Smooth muscle cell (in vitro differentiated cells): ENCODE measurements at regions not wholly inside any gene's neighbourhood (a gene's known extent, or its start where the extent isn't known, plus 50 kb on each side); places are given as distances from the start of the nearest gene placed in this dataset.

Experiments used
- DNase-seq: peaks from one replicate; lab custom pipeline; 2025; ENCODE audit not compliant: unreplicated experiment; lab: John Stamatoyannopoulos, UW
- H2AFZ ChIP-seq: fragments of 200-600 bp; sonication (generic); 2 replicates; pipeline ENCODE4 v1.6.0; 2016; ENCODE audit warnings: antibody characterized with exemption, low read depth, mild to moderate bottlenecking
- H3F3A ChIP-seq: fragments of 200-600 bp; sonication (generic); 2 replicates; pipeline ENCODE4 v1.6.0; 2017; ENCODE audit warnings: antibody characterized with exemption, low read depth
- H3K27ac ChIP-seq: fragments of 200-600 bp; sonication (generic); 2 replicates; pipeline ENCODE4 v1.5.1; 2016; ENCODE audit warnings: low read depth, mild to moderate bottlenecking
- H3K27me3 ChIP-seq: fragments of 200-600 bp; sonication (generic); 2 replicates; pipeline ENCODE4 v1.6.1; 2016; ENCODE audit warnings: low read depth, mild to moderate bottlenecking
- H3K36me3 ChIP-seq: fragments of 200-600 bp; sonication (generic); 2 replicates; pipeline ENCODE4 v1.5.1; 2016; ENCODE audit warnings: low read depth
- H3K4me1 ChIP-seq: fragments of 200-600 bp; sonication (generic); 2 replicates; pipeline ENCODE4 v1.5.1; 2016; ENCODE audit warnings: low read depth
- H3K4me2 ChIP-seq: fragments of 200-600 bp; sonication (generic); 2 replicates; pipeline ENCODE4 v1.6.0; 2016; ENCODE audit warnings: mild to moderate bottlenecking
- H3K4me3 ChIP-seq: fragments of 200-600 bp; sonication (generic); 2 replicates; pipeline ENCODE4 v1.5.1; 2016; ENCODE audit warnings: mild to moderate bottlenecking
- H3K79me2 ChIP-seq: fragments of 200-600 bp; sonication (generic); 2 replicates; pipeline ENCODE4 v1.6.0; 2016; ENCODE audit warnings: low read depth, mild to moderate bottlenecking
- H3K9ac ChIP-seq: fragments of 200-600 bp; sonication (generic); 2 replicates; pipeline ENCODE4 v1.6.0; 2016; ENCODE audit warnings: low read depth
- H3K9me3 ChIP-seq: fragments of 200-600 bp; sonication (generic); replicated peaks from 2 replicates; pipeline ENCODE4 v1.5.1; 2016; ENCODE audit warnings: low read depth
- H4K20me1 ChIP-seq: fragments of 200-600 bp; sonication (generic); 2 replicates; pipeline ENCODE4 v1.6.0; 2016; ENCODE audit warnings: low read depth
- WGBS: methylation state at CpG from one replicate; pipeline ENCODE4 v1.1.7; 2016; ENCODE audit warnings: low lambda C conversion rate; 5-methylcytosine and 5-hydroxymethylcytosine counted together
- TF ChIP-seq, protein P1 (sequence below): fragments of 200-600 bp; sonication (generic); IDR thresholded peaks from 2 replicates; pipeline ENCODE4 v1.5.1; 2017; ENCODE audit warnings: borderline replicate concordance, mild to moderate bottlenecking, antibody characterized with exemption; ENCODE audit not compliant: insufficient read depth, poor library complexity, severe bottlenecking

- no peak overlapping the region for H3K4me3 ChIP-seq
- no peak overlapping the region for H3K9ac ChIP-seq
- no peak overlapping the region for H3K27ac ChIP-seq
- WGBS, result 82% methylated on average over 2 of the region's 2 CpGs
- H3K36me3 ChIP-seq, result no peaks in the 10 kb centered on the region
- no peak overlapping the region for H2AFZ ChIP-seq
- H3F3A ChIP-seq, result no peaks in the 10 kb centered on the region
- H4K20me1 ChIP-seq, result no peaks in the 10 kb centered on the region
- DNase-seq, result no peak
- no peaks in the 10 kb centered on the region for H3K9me3 ChIP-seq
- no peaks in the 10 kb centered on the region for H3K27me3 ChIP-seq
- TF ChIP-seq, protein P1, sequence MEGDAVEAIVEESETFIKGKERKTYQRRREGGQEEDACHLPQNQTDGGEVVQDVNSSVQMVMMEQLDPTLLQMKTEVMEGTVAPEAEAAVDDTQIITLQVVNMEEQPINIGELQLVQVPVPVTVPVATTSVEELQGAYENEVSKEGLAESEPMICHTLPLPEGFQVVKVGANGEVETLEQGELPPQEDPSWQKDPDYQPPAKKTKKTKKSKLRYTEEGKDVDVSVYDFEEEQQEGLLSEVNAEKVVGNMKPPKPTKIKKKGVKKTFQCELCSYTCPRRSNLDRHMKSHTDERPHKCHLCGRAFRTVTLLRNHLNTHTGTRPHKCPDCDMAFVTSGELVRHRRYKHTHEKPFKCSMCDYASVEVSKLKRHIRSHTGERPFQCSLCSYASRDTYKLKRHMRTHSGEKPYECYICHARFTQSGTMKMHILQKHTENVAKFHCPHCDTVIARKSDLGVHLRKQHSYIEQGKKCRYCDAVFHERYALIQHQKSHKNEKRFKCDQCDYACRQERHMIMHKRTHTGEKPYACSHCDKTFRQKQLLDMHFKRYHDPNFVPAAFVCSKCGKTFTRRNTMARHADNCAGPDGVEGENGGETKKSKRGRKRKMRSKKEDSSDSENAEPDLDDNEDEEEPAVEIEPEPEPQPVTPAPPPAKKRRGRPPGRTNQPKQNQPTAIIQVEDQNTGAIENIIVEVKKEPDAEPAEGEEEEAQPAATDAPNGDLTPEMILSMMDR, result no peak
- H3K79me2 ChIP-seq, result no peaks in the 10 kb centered on the region
- H3K4me1 ChIP-seq, result no peaks in the 10 kb centered on the region
- H3K4me2 ChIP-seq, result no peak overlapping the region
These were observed 543.3 kb upstream of the PKDCC start for GRCh38 chr2:41504532-41504931.

DNA sequence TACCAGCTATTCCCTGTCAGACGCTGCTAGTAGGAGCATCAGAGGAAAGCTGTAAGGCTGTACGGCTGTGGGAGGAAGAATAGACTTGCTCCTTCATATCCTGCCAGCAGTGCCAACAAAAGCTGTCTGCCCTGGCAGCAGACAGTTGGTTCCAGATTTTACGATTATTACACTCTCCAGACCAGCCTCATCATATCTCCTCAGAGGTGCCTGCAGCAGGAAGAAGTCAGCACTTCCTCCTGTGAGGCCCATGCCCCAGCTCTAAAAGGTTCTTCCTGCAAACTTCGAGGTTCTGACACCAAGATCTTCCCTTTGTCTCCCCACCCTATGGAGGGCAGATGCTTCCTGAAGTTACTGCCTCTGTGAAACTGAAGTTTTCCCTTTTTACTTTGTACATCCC is 537.7 kb upstream of the PKDCC start:
- 71% methylated on average over 4 of the region's 4 CpGs for WGBS

DNA sequence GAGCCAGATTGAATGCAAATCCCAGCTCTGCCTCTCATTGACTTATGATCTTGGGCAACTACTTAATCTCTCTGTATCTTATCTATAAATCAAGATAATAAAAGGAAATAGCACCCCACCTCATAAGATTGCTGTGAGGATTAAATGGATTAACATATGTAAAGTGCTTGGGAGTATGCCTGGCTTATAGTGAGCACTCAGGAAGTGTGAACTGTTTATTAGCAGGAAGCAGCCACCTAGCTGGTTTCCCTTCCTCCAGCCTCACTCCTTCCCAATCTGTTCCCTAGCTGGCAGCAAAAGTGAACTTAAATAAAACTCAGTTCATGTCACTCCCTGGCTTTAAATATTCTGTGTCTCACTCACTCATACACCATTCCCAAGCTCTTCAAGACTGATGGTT is 526.6 kb upstream of the PKDCC start:
- Histone ChIP-seq H3K27ac (no peak overlapping the region), H3F3A (no peaks in the 10 kb centered on the region), H3K27me3 (no peaks in the 10 kb centered on the region), H2AFZ (no peak overlapping the region), H3K4me2 (no peak overlapping the region), H4K20me1 (no peaks in the 10 kb centered on the region), H3K79me2 (no peaks in the 10 kb centered on the region), H3K4me1 (no peaks in the 10 kb centered on the region), H3K4me3 (no peak overlapping the region), H3K9ac (no peak overlapping the region), H3K9me3 (no peaks in the 10 kb centered on the region), H3K36me3 (no peaks in the 10 kb centered on the region)
- TF ChIP-seq, protein P1, result no peak
- no peak for DNase-seq

More for the DNA sequence above, 537.7 kb upstream of the PKDCC start:
- H3K9ac ChIP-seq, result no peak overlapping the region
- H3K4me2 ChIP-seq, result no peak overlapping the region
- H2AFZ ChIP-seq, result no peak overlapping the region
- H3K4me1 ChIP-seq, result no peaks in the 10 kb centered on the region
- H3K4me3 ChIP-seq, result no peak overlapping the region
- H4K20me1 ChIP-seq, result no peaks in the 10 kb centered on the region
- no peaks in the 10 kb centered on the region for H3K27me3 ChIP-seq
- H3K36me3 ChIP-seq, result no peaks in the 10 kb centered on the region
- no peaks in the 10 kb centered on the region for H3K79me2 ChIP-seq
- H3F3A ChIP-seq, result no peaks in the 10 kb centered on the region
- TF ChIP-seq, protein P1, result no peak
- no peak for DNase-seq
- no peak overlapping the region for H3K27ac ChIP-seq
- H3K9me3 ChIP-seq, result no peaks in the 10 kb centered on the region

DNA sequence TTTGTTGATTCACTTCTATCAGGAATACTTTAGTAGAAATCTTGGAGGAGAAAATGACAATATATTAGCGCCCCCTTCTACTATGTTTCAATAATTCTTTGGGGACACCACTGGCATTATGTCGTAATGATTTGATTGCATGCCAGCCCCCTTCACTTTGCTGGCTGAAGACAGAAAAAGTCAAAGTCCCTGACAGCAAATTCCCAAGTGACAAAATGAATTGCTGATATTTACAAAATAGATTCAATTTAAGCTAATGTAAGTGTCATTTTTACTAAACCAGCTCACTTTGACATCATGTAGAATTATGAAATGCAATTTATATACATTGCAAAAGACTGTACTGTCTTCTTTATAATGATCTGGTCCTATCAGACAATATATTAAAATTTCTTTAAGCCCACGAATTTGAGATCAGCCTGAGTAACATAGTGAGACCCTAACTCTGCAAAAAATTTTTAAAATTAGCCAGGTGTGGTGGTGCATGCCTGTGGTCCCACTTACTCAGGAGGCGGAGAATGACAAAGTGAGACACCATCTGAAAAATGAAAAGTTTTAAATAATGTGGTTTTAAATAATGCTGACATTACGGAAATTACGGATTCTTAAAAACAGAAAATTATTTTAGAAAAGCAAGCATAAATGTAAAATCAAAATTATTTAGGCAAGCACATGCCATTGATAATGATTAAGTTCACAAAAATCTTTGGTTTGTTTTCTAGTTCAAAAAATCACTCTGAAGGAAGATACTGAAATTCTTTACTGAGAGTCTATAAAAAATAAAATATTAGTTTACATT is 520.1 kb upstream of the PKDCC start:
- H2AFZ ChIP-seq, result no peak overlapping the region
- H4K20me1 ChIP-seq, result no peaks in the 10 kb centered on the region
- DNase-seq, result no peak
- TF ChIP-seq, protein P1, result no peak
- H3K79me2 ChIP-seq, result no peaks in the 10 kb centered on the region
- no peak overlapping the region for H3K27ac ChIP-seq
- H3K4me2 ChIP-seq, result no peak overlapping the region
- no peak overlapping the region for H3K9ac ChIP-seq
- no peaks in the 10 kb centered on the region for H3K9me3 ChIP-seq
- no peaks in the 10 kb centered on the region for H3K27me3 ChIP-seq
- H3K4me1 ChIP-seq, result no peaks in the 10 kb centered on the region
- no peak overlapping the region for H3K4me3 ChIP-seq
- H3K36me3 ChIP-seq, result no peaks in the 10 kb centered on the region
- WGBS, result 90% methylated on average over 6 of the region's 6 CpGs
- no peaks in the 10 kb centered on the region for H3F3A ChIP-seq
